ENCODE measurements at regions not wholly inside any gene's neighbourhood (a gene's known extent, or its start where the extent isn't known, plus 50 kb on each side); places are given as distances from the start of the nearest gene placed in this dataset.

- no peak for DNase-seq
- Histone ChIP-seq H3K4me3 (replicated peaks in 1 of 3; ENCODE audit: low read depth in 2 of 3, low read length in 3 of 3) (no peak overlapping the region), H3K9me3 (replicated peaks in 1 of 2; ENCODE audit: control insufficient read depth in 1 of 2, insufficient read depth in 1 of 2, low read length in 2 of 2) (peaks cover 10 to 20% of the 10 kb centered on the region in 2 donors), H4K20me1 (ENCODE audit: insufficient read depth, low read length) (no peaks in the 10 kb centered on the region), H3K36me3 (replicated peaks in 1 of 2; ENCODE audit: control insufficient read depth in 1 of 2, insufficient read depth in 2 of 2, low read length in 2 of 2) (no peaks in the 10 kb centered on the region), H3K27ac (ENCODE audit: low read depth in 1 of 2, low read length in 2 of 2) (no peak overlapping the region), H3K27me3 (ENCODE audit: control insufficient read depth in 2 of 2, insufficient read depth in 2 of 2, low read length in 2 of 2) (no peaks in the 10 kb centered on the region), H3K4me1 (ENCODE audit: control insufficient read depth in 1 of 2, insufficient read depth in 2 of 2, low read length in 2 of 2) (no peaks in the 10 kb centered on the region), H3K9ac (ENCODE audit: insufficient read depth, low read length, poor library complexity, severe bottlenecking) (no peak overlapping the region), H3K4me2 (replicated peaks; ENCODE audit: extremely low read depth, low read length, poor library complexity, severe bottlenecking) (no peak overlapping the region), H3K79me2 (ENCODE audit: insufficient read depth, low read length) (no peaks in the 10 kb centered on the region), H2AFZ (ENCODE audit: insufficient read depth, low read depth, low read length, poor library complexity, severe bottlenecking) (no peak overlapping the region)
- Mint-ChIP-seq H3K36me3 (no peaks in the 10 kb centered on the region), H3K27me3 (ENCODE audit: low read depth in 3 of 3) (peaks cover 0 to 2% (median 0%) of the 10 kb centered on the region in 3 donors), H3K27ac (no peak overlapping the region), H3K9me3 (peaks cover 4 to 26% (median 10%) of the 10 kb centered on the region in 7 donors), H3K4me1 (no peaks in the 10 kb centered on the region), H3K4me3 (no peak overlapping the region)
- TF ChIP-seq CTCF (IDR thresholded peaks at IDR 0.05), result no peak
- intact Hi-C loops (cut with micrococcal nuclease), result no loop called here
- WGBS (ENCODE audit: insufficient coverage), result 78% methylated on average over 1 of the region's 1 CpG
Measured at GRCh38 chr17:52678211-52678610, 519.7 kb upstream of the CA10 start.

GRCh38 chr17:52674686-52675085 is 516.2 kb upstream of the CA10 start:
- Mint-ChIP-seq H3K4me3 (no peak overlapping the region), H3K4me1 (no peaks in the 10 kb centered on the region), H3K27ac (no peak overlapping the region), H3K36me3 (no peaks in the 10 kb centered on the region), H3K9me3 (peaks cover 3 to 21% (median 10%) of the 10 kb centered on the region in 7 donors), H3K27me3 (ENCODE audit: low read depth in 3 of 3) (peaks cover 0 to 2% (median 0%) of the 10 kb centered on the region in 3 donors)
- H3K4me2 ChIP-seq (replicated peaks; ENCODE audit: extremely low read depth, low read length, poor library complexity, severe bottlenecking), result no peak overlapping the region
- no peak for TF ChIP-seq CTCF (IDR thresholded peaks at IDR 0.05)
- no peaks in the 10 kb centered on the region for H3K27me3 ChIP-seq (ENCODE audit: control insufficient read depth in 2 of 2, insufficient read depth in 2 of 2, low read length in 2 of 2)
- H3K9ac ChIP-seq (ENCODE audit: insufficient read depth, low read length, poor library complexity, severe bottlenecking), result no peak overlapping the region
- no peaks in the 10 kb centered on the region for H3K36me3 ChIP-seq (replicated peaks in 1 of 2; ENCODE audit: control insufficient read depth in 1 of 2, insufficient read depth in 2 of 2, low read length in 2 of 2)
- no peaks in the 10 kb centered on the region for H3K4me1 ChIP-seq (ENCODE audit: control insufficient read depth in 1 of 2, insufficient read depth in 2 of 2, low read length in 2 of 2)
- DNase-seq, result no peak
- no peaks in the 10 kb centered on the region for H3K79me2 ChIP-seq (ENCODE audit: insufficient read depth, low read length)
- intact Hi-C loops (cut with micrococcal nuclease), result no loop called here
- H3K4me3 ChIP-seq (replicated peaks in 1 of 3; ENCODE audit: low read depth in 2 of 3, low read length in 3 of 3), result no peak overlapping the region
- no CpG with 5 or more reads among the region's 4 CpGs for WGBS (ENCODE audit: insufficient coverage)
- H4K20me1 ChIP-seq (ENCODE audit: insufficient read depth, low read length), result no peaks in the 10 kb centered on the region
- H3K9me3 ChIP-seq (replicated peaks in 1 of 2; ENCODE audit: control insufficient read depth in 1 of 2, insufficient read depth in 1 of 2, low read length in 2 of 2), result peaks cover 10 to 17% of the 10 kb centered on the region in 2 donors
- H2AFZ ChIP-seq (ENCODE audit: insufficient read depth, low read depth, low read length, poor library complexity, severe bottlenecking), result no peak overlapping the region
- H3K27ac ChIP-seq (ENCODE audit: low read depth in 1 of 2, low read length in 2 of 2), result no peak overlapping the region
